Tibial artery (tissue), 4 donors: ENCODE measurements at regions not wholly inside any gene's neighbourhood (a gene's known extent, or its start where the extent isn't known, plus 50 kb on each side); places are given as distances from the start of the nearest gene placed in this dataset.

ENCODE experiments used
- DNase-seq, 2 donors: peaks; one replicate each; pipeline ENCODE4 v3.0.0-alpha.2; 2019
- H3K27ac ChIP-seq, 2 donors: fragments of 200-600 bp; sonication (generic) in 1 of 2; 1 replicate in 1 of 2; 2 replicates in 1 of 2; pipeline ENCODE4 v1.5.1; 2018 to 2019; ENCODE audit warnings: mild to moderate bottlenecking in 1 of 2
- H3K27me3 ChIP-seq, 2 donors: fragments of 200-600 bp; sonication (generic) in 1 of 2; one replicate each; pipeline versions ENCODE4 v1.5.1 to v1.6.0; 2016 to 2019
- H3K36me3 ChIP-seq, 3 donors: fragments of 200-600 bp; sonication (generic) in 2 of 3; one replicate each; pipeline ENCODE4 v1.5.1; 2016 to 2019; ENCODE audit warnings: mild to moderate bottlenecking in 2 of 3
- H3K4me1 ChIP-seq, 4 donors: fragments of 200-600 bp; sonication (generic) in 2 of 4; 1 replicate in 3 of 4; 2 replicates in 1 of 4; pipeline ENCODE4 v1.5.1; 2016 to 2019
- H3K4me3 ChIP-seq, 2 donors: fragments of 200-600 bp; sonication (generic) in 1 of 2; 1 replicate in 1 of 2; 2 replicates in 1 of 2; pipeline ENCODE4 v1.5.1; 2018 to 2019; ENCODE audit warnings: mild to moderate bottlenecking in 2 of 2
- H3K9me3 ChIP-seq, 3 donors: fragments of 200-600 bp; sonication (generic) in 1 of 3; one replicate each; pipeline ENCODE4 v1.5.1; 2016 to 2019
- CTCF ChIP-seq, 2 experiments: fragments of 200-600 bp in 1 of 2; fragments of 450-650 bp in 1 of 2; IDR thresholded peaks; one replicate each; pipeline ENCODE4 v1.5.1; 2017 to 2019; ENCODE audit warnings: antibody characterized with exemption in 2 of 2, mild to moderate bottlenecking in 1 of 2, moderate library complexity in 1 of 2
- intact Hi-C: fragments of 100-400 bp; cut with DNase I; formaldehyde crosslinking; loops from one replicate; pipeline ENCODE4 v1.15.0; 2023; ENCODE audit warnings: low total_unique reads

- no peak for TF ChIP-seq CTCF (IDR thresholded peaks at IDR 0.05)
- H3K4me1 ChIP-seq = peaks cover 0 to 8% (median 2%) of the 10 kb centered on the region in 4 donors
- DNase-seq = no peak
These were observed 246.1 kb downstream of the NFKBIZ start for GRCh38 chr3:102095383-102095782.

GRCh38 chr3:102096066-102096465 is 246.8 kb downstream of the NFKBIZ start:
- Histone ChIP-seq H3K9me3 (no peaks in the 10 kb centered on the region), H3K27me3 (no peaks in the 10 kb centered on the region), H3K36me3 (no peaks in the 10 kb centered on the region), H3K4me3 (no peak overlapping the region), H3K27ac (no peak overlapping the region), H3K4me1 (peaks cover 0 to 2% (median 0%) of the 10 kb centered on the region in 4 donors)
- no peak for TF ChIP-seq CTCF (IDR thresholded peaks at IDR 0.05)
- no peak for DNase-seq
- intact Hi-C loops = no loop called here

More at GRCh38 chr3:102095383-102095782, 246.1 kb downstream of the NFKBIZ start:
- H3K27me3 ChIP-seq = no peaks in the 10 kb centered on the region
- H3K9me3 ChIP-seq = no peaks in the 10 kb centered on the region
- intact Hi-C loops = no loop called here
- H3K36me3 ChIP-seq = no peaks in the 10 kb centered on the region
- H3K27ac ChIP-seq = no peak overlapping the region
- no peak overlapping the region for H3K4me3 ChIP-seq

- Histone ChIP-seq H3K36me3 (no peaks in the 10 kb centered on the region), H3K4me3 (no peak overlapping the region), H3K27me3 (no peaks in the 10 kb centered on the region), H3K27ac (no peak overlapping the region), H3K9me3 (no peaks in the 10 kb centered on the region), H3K4me1 (no peaks in the 10 kb centered on the region)
- DNase-seq = no peak
- intact Hi-C loops = no loop called here
- no peak for TF ChIP-seq CTCF (IDR thresholded peaks at IDR 0.05)
These were observed 249.0 kb downstream of the NFKBIZ start for GRCh38 chr3:102098130-102098885.

- no peaks in the 10 kb centered on the region for H3K27me3 ChIP-seq
- H3K4me1 ChIP-seq = no peaks in the 10 kb centered on the region
- no peak for TF ChIP-seq CTCF (IDR thresholded peaks at IDR 0.05)
- H3K27ac ChIP-seq = no peak overlapping the region
- DNase-seq = no peak
- no peaks in the 10 kb centered on the region for H3K36me3 ChIP-seq
- no peak overlapping the region for H3K4me3 ChIP-seq
- no peaks in the 10 kb centered on the region for H3K9me3 ChIP-seq
- intact Hi-C loops = no loop called here
These were observed 250.6 kb downstream of the NFKBIZ start for GRCh38 chr3:102099913-102100312.

- intact Hi-C loops = no loop called here
These were observed 253.1 kb downstream of the NFKBIZ start for GRCh38 chr3:102102394-102102793.

More at GRCh38 chr3:102102394-102102793, 253.1 kb downstream of the NFKBIZ start:
- Histone ChIP-seq H3K9me3 (peaks cover 0 to 3% (median 0%) of the 10 kb centered on the region in 3 donors), H3K27me3 (no peaks in the 10 kb centered on the region), H3K27ac (no peak overlapping the region), H3K4me1 (no peaks in the 10 kb centered on the region), H3K4me3 (no peak overlapping the region), H3K36me3 (no peaks in the 10 kb centered on the region)
- no peak for DNase-seq
- TF ChIP-seq CTCF (IDR thresholded peaks at IDR 0.05) = no peak
